ENCODE measurements at regions not wholly inside any gene's neighbourhood (a gene's known extent, or its start where the extent isn't known, plus 50 kb on each side); places are given as distances from the start of the nearest gene placed in this dataset.

DNA sequence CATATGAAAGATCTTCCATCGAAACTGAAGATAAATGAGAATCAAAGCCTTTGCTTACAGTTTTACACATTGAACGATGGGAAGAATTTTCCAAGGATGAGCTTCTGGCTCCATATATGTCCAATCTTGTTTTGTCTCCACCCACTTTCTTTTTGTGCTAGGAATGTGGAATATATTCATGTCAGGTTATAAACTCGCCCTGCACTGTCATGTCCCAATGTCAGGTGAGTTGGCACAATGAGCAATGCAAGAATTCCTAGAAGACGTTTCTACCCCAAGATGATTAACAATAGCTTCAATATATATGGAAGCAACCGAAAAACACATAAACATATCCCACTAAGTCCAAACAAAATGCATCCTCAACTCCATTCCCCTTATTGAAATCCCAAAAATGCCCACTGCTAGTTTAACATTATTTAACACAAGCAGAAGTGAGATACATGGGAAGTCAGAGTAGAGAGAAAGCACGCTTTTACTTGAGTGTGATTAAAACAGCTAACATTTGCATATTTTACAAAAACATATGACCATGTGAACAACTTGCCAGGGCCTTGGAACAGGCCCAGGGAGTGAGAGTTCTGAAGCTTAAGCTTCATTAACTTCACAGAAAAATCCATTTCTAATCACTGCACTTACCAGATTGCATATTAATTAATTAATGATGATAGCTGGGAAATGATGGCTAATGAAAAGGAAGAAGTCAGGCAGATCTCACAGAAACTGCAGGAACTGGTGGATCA, 233.9 kb downstream of the GXYLT1 start:
- TF ChIP-seq POLR2A (IDR thresholded peaks at IDR 0.05): no peak
- TF ChIP-seq, protein P1, sequence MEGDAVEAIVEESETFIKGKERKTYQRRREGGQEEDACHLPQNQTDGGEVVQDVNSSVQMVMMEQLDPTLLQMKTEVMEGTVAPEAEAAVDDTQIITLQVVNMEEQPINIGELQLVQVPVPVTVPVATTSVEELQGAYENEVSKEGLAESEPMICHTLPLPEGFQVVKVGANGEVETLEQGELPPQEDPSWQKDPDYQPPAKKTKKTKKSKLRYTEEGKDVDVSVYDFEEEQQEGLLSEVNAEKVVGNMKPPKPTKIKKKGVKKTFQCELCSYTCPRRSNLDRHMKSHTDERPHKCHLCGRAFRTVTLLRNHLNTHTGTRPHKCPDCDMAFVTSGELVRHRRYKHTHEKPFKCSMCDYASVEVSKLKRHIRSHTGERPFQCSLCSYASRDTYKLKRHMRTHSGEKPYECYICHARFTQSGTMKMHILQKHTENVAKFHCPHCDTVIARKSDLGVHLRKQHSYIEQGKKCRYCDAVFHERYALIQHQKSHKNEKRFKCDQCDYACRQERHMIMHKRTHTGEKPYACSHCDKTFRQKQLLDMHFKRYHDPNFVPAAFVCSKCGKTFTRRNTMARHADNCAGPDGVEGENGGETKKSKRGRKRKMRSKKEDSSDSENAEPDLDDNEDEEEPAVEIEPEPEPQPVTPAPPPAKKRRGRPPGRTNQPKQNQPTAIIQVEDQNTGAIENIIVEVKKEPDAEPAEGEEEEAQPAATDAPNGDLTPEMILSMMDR (IDR thresholded peaks at IDR 0.05): no peak
- peak; percentile 34 for DNase-seq
- intact Hi-C loops (cut with DNase I; ENCODE audit: low total_unique reads): no loop called here
- WGBS, 2 donors: 67 to 79% methylated on average over 6 of the region's 6 CpGs
- H3K9me3 ChIP-seq: no peaks in the 10 kb centered on the region
- H3K4me3 ChIP-seq: no peak overlapping the region
- H3K27ac ChIP-seq: no peak overlapping the region
- no peaks in the 10 kb centered on the region for H3K4me1 ChIP-seq
- no peaks in the 10 kb centered on the region for H3K27me3 ChIP-seq
- no peaks in the 10 kb centered on the region for H3K36me3 ChIP-seq (ENCODE audit: low read depth, missing control alignments)

DNA sequence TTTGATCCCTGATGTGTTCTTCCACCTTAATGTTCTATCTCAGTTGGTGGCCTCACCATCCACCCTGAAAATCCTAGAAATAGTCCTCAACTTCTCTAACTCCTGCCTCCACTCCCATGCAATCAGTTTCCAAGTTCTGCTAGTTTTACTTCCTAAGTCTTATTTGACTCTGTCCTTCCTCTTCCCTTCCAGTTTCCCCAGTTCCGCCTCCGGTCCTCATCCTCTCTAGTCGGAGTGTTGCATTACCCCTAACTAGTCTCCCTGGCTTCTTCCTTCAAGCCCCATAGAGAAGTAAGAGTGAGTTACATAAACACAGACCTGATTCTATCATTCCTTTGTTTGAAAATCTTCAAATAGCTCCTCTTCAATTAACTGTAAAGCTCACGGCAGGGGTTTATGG, 236.5 kb downstream of the GXYLT1 start:
- intact Hi-C loops (cut with DNase I; ENCODE audit: low total_unique reads): no loop called here
- Histone ChIP-seq H3K9me3 (no peaks in the 10 kb centered on the region), H3K27ac (no peak overlapping the region), H3K4me3 (no peak overlapping the region), H3K36me3 (ENCODE audit: low read depth, missing control alignments) (no peaks in the 10 kb centered on the region), H3K27me3 (no peaks in the 10 kb centered on the region), H3K4me1 (no peaks in the 10 kb centered on the region)
- DNase-seq: no peak
- WGBS, 2 donors: 89 to 92% methylated on average over 4 of the region's 4 CpGs
- TF ChIP-seq POLR2A (IDR thresholded peaks at IDR 0.05): no peak
- TF ChIP-seq, protein P1 (IDR thresholded peaks at IDR 0.05): no peak

DNA sequence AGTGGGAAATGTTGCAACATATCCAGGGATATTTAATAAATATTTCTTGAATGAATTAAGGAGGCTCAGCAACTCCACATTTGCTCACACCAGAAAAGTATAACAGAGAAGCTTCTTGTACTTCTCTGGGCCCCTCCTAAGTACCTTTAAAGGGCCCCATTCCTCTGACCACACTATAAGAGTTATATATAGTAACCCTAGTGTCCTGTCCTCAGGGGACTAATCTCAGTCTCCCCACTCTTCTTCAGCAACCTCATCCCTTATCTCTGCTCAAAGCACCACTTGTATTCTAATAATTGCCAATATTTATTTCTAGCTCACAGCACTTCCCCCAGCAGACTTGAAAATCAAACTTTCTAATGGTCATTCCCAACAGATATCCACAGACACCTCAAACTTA, 237.1 kb downstream of the GXYLT1 start:
- no peaks in the 10 kb centered on the region for H3K9me3 ChIP-seq
- no peak overlapping the region for H3K27ac ChIP-seq
- H3K4me1 ChIP-seq: no peaks in the 10 kb centered on the region
- no peak for DNase-seq
- no peak overlapping the region for H3K4me3 ChIP-seq
- intact Hi-C loops (cut with DNase I; ENCODE audit: low total_unique reads): no loop called here
- TF ChIP-seq, protein P1 (IDR thresholded peaks at IDR 0.05): no peak
- TF ChIP-seq POLR2A (IDR thresholded peaks at IDR 0.05): no peak
- H3K36me3 ChIP-seq (ENCODE audit: low read depth, missing control alignments): no peaks in the 10 kb centered on the region
- no peaks in the 10 kb centered on the region for H3K27me3 ChIP-seq

DNA sequence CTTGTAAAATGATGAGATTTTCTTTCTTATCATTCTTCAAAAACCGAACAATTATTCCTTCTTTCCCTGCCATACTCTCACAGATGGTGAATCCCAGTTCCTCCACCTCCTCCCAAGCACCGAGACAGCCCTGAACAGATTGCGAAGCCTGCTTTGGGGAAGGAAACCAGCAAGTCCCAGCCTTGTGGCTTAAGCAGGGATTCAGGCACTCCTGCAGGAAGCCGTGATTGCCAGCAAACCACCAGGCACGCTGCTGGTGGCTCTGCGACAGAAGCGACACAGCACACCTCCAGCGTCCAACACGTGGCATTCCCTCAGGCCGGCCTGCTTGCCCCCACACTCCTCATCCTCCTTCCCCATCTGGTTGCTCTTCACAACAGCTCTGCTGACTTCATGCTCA, 237.7 kb downstream of the GXYLT1 start:
- Histone ChIP-seq H3K27ac (no peak overlapping the region), H3K4me3 (no peak overlapping the region), H3K27me3 (no peaks in the 10 kb centered on the region), H3K9me3 (no peaks in the 10 kb centered on the region), H3K4me1 (no peaks in the 10 kb centered on the region), H3K36me3 (ENCODE audit: low read depth, missing control alignments) (no peaks in the 10 kb centered on the region)
- no peak for DNase-seq
- TF ChIP-seq, protein P1 (IDR thresholded peaks at IDR 0.05): no peak
- no peak for TF ChIP-seq POLR2A (IDR thresholded peaks at IDR 0.05)
- intact Hi-C loops (cut with DNase I; ENCODE audit: low total_unique reads): no loop called here
- WGBS, 2 donors: 79 to 86% methylated on average over 10 of the region's 10 CpGs

DNA sequence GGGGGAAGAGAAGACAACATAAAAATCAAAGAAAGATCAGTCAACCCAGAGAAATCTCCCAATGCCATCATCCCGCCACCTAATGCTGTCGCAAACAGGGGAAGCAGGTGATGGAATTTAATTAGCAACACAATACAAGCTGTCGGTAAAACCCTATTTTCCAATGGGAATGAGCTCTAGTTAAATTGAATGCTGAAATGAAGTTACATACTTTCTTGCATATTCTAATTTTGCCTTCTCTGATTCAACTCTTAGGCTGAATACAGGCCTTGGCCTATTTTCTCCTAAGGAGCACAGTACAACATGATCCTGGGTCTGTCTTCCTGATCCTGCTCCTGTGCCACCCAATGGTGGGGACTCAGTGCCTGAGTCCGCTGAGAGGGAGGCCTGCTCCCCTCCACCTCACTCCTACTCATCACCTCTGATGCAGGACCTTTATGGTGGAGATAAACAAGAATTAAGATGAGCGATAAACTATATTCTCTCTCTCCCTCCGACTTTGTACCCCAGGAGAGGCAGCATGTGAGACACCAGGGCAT, 238.8 kb downstream of the GXYLT1 start:
- no peaks in the 10 kb centered on the region for H3K4me1 ChIP-seq
- H3K9me3 ChIP-seq: no peaks in the 10 kb centered on the region
- H3K4me3 ChIP-seq: no peak overlapping the region
- H3K27ac ChIP-seq: no peak overlapping the region
- H3K27me3 ChIP-seq: no peaks in the 10 kb centered on the region
- 93% methylated on average over 6 of the region's 6 CpGs for WGBS, 2 donors
- intact Hi-C loops (cut with DNase I; ENCODE audit: low total_unique reads): no loop called here
- no peak for DNase-seq
- no peak for TF ChIP-seq POLR2A (IDR thresholded peaks at IDR 0.05)
- TF ChIP-seq, protein P1 (IDR thresholded peaks at IDR 0.05): no peak
- no peaks in the 10 kb centered on the region for H3K36me3 ChIP-seq (ENCODE audit: low read depth, missing control alignments)
